HL-60 (cell line): ENCODE measurements at regions not wholly inside any gene's neighbourhood (a gene's known extent, or its start where the extent isn't known, plus 50 kb on each side); places are given as distances from the start of the nearest gene placed in this dataset.

Experiments used
- CTCF ChIP-seq: IDR thresholded peaks from one replicate; pipeline ENCODE4 v1.5.1; 2011; ENCODE audit warnings: low read length, control low read depth, inconsistent platforms; ENCODE audit not compliant: insufficient read depth
- POLR2AphosphoS5 ChIP-seq: IDR thresholded peaks from 2 replicates; pipeline ENCODE4 v1.6.1; 2012; ENCODE audit warnings: low read depth
- REST ChIP-seq: IDR thresholded peaks from 2 replicates; pipeline ENCODE4 v1.6.1; 2012; ENCODE audit warnings: low read depth; ENCODE audit not compliant: insufficient replicate concordance

- TF ChIP-seq POLR2AphosphoS5 = no peak
- TF ChIP-seq CTCF = no peak
- TF ChIP-seq REST = no peak
Measured at GRCh38 chr11:15630896-15631295, 516.2 kb downstream of the INSC start.
